ENCODE measurements at regions not wholly inside any gene's neighbourhood (a gene's known extent, or its start where the extent isn't known, plus 50 kb on each side); places are given as distances from the start of the nearest gene placed in this dataset.
"Not testable (repeated sequence)": the region's sequence is repeated elsewhere in the genome, so short reads cannot be mapped to it uniquely, and the experiment has no call there.

- DNase-seq: no peak
Observed at GRCh38 chr4:183816882-183817509, 88.1 kb upstream of the STOX2 start.

GRCh38 chr4:183818591-183818990 is 86.5 kb upstream of the STOX2 start:
- DNase-seq: not testable (repeated sequence)

- no peak for DNase-seq
Observed at GRCh38 chr4:183821076-183821853, 83.8 kb upstream of the STOX2 start.

- DNase-seq: no peak
Observed at GRCh38 chr4:183823434-183823833, 81.7 kb upstream of the STOX2 start.

GRCh38 chr4:183825346-183825745 is 79.8 kb upstream of the STOX2 start:
- no peak for DNase-seq

GRCh38 chr4:183826461-183826860 is 78.6 kb upstream of the STOX2 start:
- DNase-seq: no peak

- no peak for DNase-seq
Observed at GRCh38 chr4:183828125-183828524, 77.0 kb upstream of the STOX2 start.

GRCh38 chr4:183828839-183829238 is 76.3 kb upstream of the STOX2 start:
- DNase-seq: no peak

- no peak for DNase-seq
Observed at GRCh38 chr4:183830438-183830985, 74.6 kb upstream of the STOX2 start.

- no peak for DNase-seq
Observed at GRCh38 chr4:183831026-183831446, 74.1 kb upstream of the STOX2 start.

- no peak for DNase-seq
Observed at GRCh38 chr4:183831683-183832082, 73.4 kb upstream of the STOX2 start.

GRCh38 chr4:183832776-183833450 is 72.2 kb upstream of the STOX2 start:
- DNase-seq: no peak

GRCh38 chr4:183834252-183834651 is 70.9 kb upstream of the STOX2 start:
- no peak for DNase-seq

- DNase-seq: no peak
Observed at GRCh38 chr4:183837222-183837621, 67.9 kb upstream of the STOX2 start.

GRCh38 chr4:183838987-183839712 is 66.0 kb upstream of the STOX2 start:
- DNase-seq: no peak

GRCh38 chr4:183840311-183840710 is 64.8 kb upstream of the STOX2 start:
- peak; percentile 84 for DNase-seq

GRCh38 chr4:183841001-183841400 is 64.1 kb upstream of the STOX2 start:
- DNase-seq: no peak

GRCh38 chr4:183842129-183842528 is 63.0 kb upstream of the STOX2 start:
- DNase-seq: no peak

GRCh38 chr4:183843248-183843671 is 61.8 kb upstream of the STOX2 start:
- no peak for DNase-seq

- no peak for DNase-seq
Observed at GRCh38 chr4:183846951-183847350, 58.2 kb upstream of the STOX2 start.

GRCh38 chr4:183848805-183849204 is 56.3 kb upstream of the STOX2 start:
- no peak for DNase-seq

- no peak for DNase-seq
Observed at GRCh38 chr4:183852910-183853547, 52.1 kb upstream of the STOX2 start.
